GM12878 (cell line): ENCODE measurements at regions not wholly inside any gene's neighbourhood (a gene's known extent, or its start where the extent isn't known, plus 50 kb on each side); places are given as distances from the start of the nearest gene placed in this dataset.

Source experiments
- BCLAF1 ChIP-seq: fragments of 450-650 bp; IDR thresholded peaks from 2 replicates; pipeline ENCODE4 v1.6.1; 2017; ENCODE audit warnings: antibody characterized with exemption, mild to moderate bottlenecking, moderate library complexity
- BHLHE40 ChIP-seq, 2 experiments: fragments of 450-650 bp in 1 of 2; IDR thresholded peaks; 2 replicates each; pipeline ENCODE4 v1.6.1; 2011 to 2017; ENCODE audit warnings: low read depth in 2 of 2, borderline replicate concordance in 1 of 2, improper control_type of control experiment in 1 of 2, low read length in 1 of 2, mild to moderate bottlenecking in 1 of 2
- CTCF ChIP-seq, 3 experiments: IDR thresholded peaks in 2 of 3; conservative IDR thresholded peaks in 1 of 3; 2 replicates each; pipeline ENCODE4 v1.5.1; 2011; ENCODE audit warnings: low read depth in 3 of 3, low read length in 3 of 3, mild to moderate bottlenecking in 3 of 3, control low read depth in 2 of 3, moderate library complexity in 2 of 3, inconsistent platforms in 1 of 3, mixed read lengths in 1 of 3; ENCODE audit not compliant: control insufficient read depth in 2 of 3, insufficient read depth in 1 of 3; ENCODE audit errors: extremely low read depth in 1 of 3
- EZH2 ChIP-seq: IDR thresholded peaks from 2 replicates; pipeline ENCODE4 v1.6.1; 2012; ENCODE audit warnings: low read depth, mild to moderate bottlenecking, control low read depth, inconsistent platforms, low read length, borderline replicate concordance; ENCODE audit not compliant: control insufficient read depth
- JUND ChIP-seq: IDR thresholded peaks from 2 replicates; pipeline ENCODE4 v1.6.1; 2012; ENCODE audit warnings: low read depth, mild to moderate bottlenecking, low read length, improper control_type of control experiment, moderate library complexity
- NFXL1 ChIP-seq: fragments of 450-650 bp; IDR thresholded peaks from 2 replicates; pipeline ENCODE4 v1.6.1; 2017; ENCODE audit warnings: antibody characterized with exemption, mild to moderate bottlenecking, borderline replicate concordance
- POLR2A ChIP-seq: IDR thresholded peaks from 2 replicates; pipeline ENCODE4 v1.6.1; 2011; ENCODE audit warnings: low read depth, mild to moderate bottlenecking, low read length
- SIN3A ChIP-seq: IDR thresholded peaks from 2 replicates; pipeline ENCODE4 v1.6.1; 2012; ENCODE audit warnings: low read depth, low read length, improper control_type of control experiment
- SIX5 ChIP-seq: IDR thresholded peaks from 2 replicates; pipeline ENCODE4 v1.6.1; 2011; ENCODE audit warnings: mild to moderate bottlenecking, low read depth, low read length, moderate library complexity; ENCODE audit not compliant: severe bottlenecking
- SMARCA5 ChIP-seq: fragments of 450-650 bp; IDR thresholded peaks from 2 replicates; pipeline ENCODE4 v1.6.1; 2017; ENCODE audit warnings: mild to moderate bottlenecking
- SUZ12 ChIP-seq: fragments of 200-600 bp; sonication (generic); IDR thresholded peaks from one replicate; pipeline ENCODE4 v1.6.1; 2018; ENCODE audit warnings: antibody characterized with exemption, mild to moderate bottlenecking; ENCODE audit not compliant: unreplicated experiment
- TCF3 ChIP-seq: IDR thresholded peaks from 2 replicates; pipeline ENCODE4 v1.6.1; 2012; ENCODE audit warnings: low read depth, mild to moderate bottlenecking, low read length, borderline replicate concordance; ENCODE audit not compliant: insufficient read depth
- YY1 ChIP-seq: IDR thresholded peaks from 2 replicates; pipeline ENCODE4 v1.6.1; 2011; ENCODE audit warnings: low read depth, mild to moderate bottlenecking, low read length
- ZSCAN29 ChIP-seq: fragments of 450-650 bp; IDR thresholded peaks from 2 replicates; pipeline ENCODE4 v1.6.1; 2017; ENCODE audit warnings: mild to moderate bottlenecking, moderate library complexity

GRCh38 chr13:103557878-103558277, 491.7 kb upstream of the SLC10A2 start:
- TF ChIP-seq NFXL1 (no peak), EZH2 (no peak), SIX5 (no peak), CTCF (IDR thresholded peaks at IDR 0.05 in 2 of 3, conservative IDR thresholded peaks at IDR 0.05 in 1 of 3; ENCODE audit: control insufficient read depth in 2 of 3, extremely low read depth in 1 of 3, insufficient read depth in 1 of 3, low read depth in 3 of 3, low read length in 3 of 3) (no peak), SMARCA5 (no peak), TCF3 (no peak), YY1 (no peak), POLR2A (no peak), SUZ12 (no peak), SIN3A (no peak), ZSCAN29 (no peak), BCLAF1 (no peak), BHLHE40 (IDR thresholded peaks at IDR 0.05; ENCODE audit: borderline replicate concordance in 1 of 2, low read depth in 2 of 2, low read length in 1 of 2) (no peak), JUND (no peak)
